Activated naive CD4-positive, alpha-beta T cell (primary cell): ENCODE measurements at regions not wholly inside any gene's neighbourhood (a gene's known extent, or its start where the extent isn't known, plus 50 kb on each side); places are given as distances from the start of the nearest gene placed in this dataset.
A peak's percentile ranks its signal among the peaks of the same experiment; 100 is the strongest.

ENCODE experiments used
- DNase-seq, 4 experiments: peaks; one replicate each; lab custom pipeline; 2025; lab: John Stamatoyannopoulos, UW

GRCh38 chr3:7793786-7794185 is 707.8 kb upstream of the LMCD1 start:
- no peak for DNase-seq

- DNase-seq: no peak
Observed at GRCh38 chr3:7798276-7798675, 703.3 kb upstream of the LMCD1 start.

GRCh38 chr3:7800006-7800780 is 701.4 kb upstream of the LMCD1 start:
- no peak for DNase-seq

GRCh38 chr3:7812490-7812889 is 689.1 kb upstream of the LMCD1 start:
- DNase-seq: no peak

GRCh38 chr3:7813365-7813764 is 688.3 kb upstream of the LMCD1 start:
- DNase-seq: no peak

- no peak for DNase-seq
Observed at GRCh38 chr3:7817239-7817638, 684.4 kb upstream of the LMCD1 start.

GRCh38 chr3:7820969-7821368 is 680.7 kb upstream of the LMCD1 start:
- DNase-seq: no peak

GRCh38 chr3:7821858-7822257 is 679.8 kb upstream of the LMCD1 start:
- DNase-seq: no peak

- no peak for DNase-seq
Observed at GRCh38 chr3:7841451-7841850, 660.2 kb upstream of the LMCD1 start.

- no peak for DNase-seq
Observed at GRCh38 chr3:7843441-7843840, 658.2 kb upstream of the LMCD1 start.

GRCh38 chr3:7847021-7847420 is 654.6 kb upstream of the LMCD1 start:
- DNase-seq: no peak

GRCh38 chr3:7847521-7847920 is 654.1 kb upstream of the LMCD1 start:
- DNase-seq: no peak

- no peak for DNase-seq
Observed at GRCh38 chr3:7854266-7854665, 647.4 kb upstream of the LMCD1 start.

- DNase-seq: no peak
Observed at GRCh38 chr3:7854721-7855120, 646.9 kb upstream of the LMCD1 start.

- no peak for DNase-seq
Observed at GRCh38 chr3:7865611-7866010, 636.0 kb upstream of the LMCD1 start.

GRCh38 chr3:7867587-7867986 is 634.0 kb upstream of the LMCD1 start:
- no peak for DNase-seq

GRCh38 chr3:7871003-7871560 is 630.5 kb upstream of the LMCD1 start:
- no peak for DNase-seq

- no peak for DNase-seq
Observed at GRCh38 chr3:7874116-7874515, 627.5 kb upstream of the LMCD1 start.

GRCh38 chr3:7875925-7876324 is 625.7 kb upstream of the LMCD1 start:
- no peak for DNase-seq

- peak in 2 of 4 experiments; percentile 4 for DNase-seq
Observed at GRCh38 chr3:7876741-7877297, 624.8 kb upstream of the LMCD1 start.

GRCh38 chr3:7877312-7877711 is 624.3 kb upstream of the LMCD1 start:
- DNase-seq: no peak

GRCh38 chr3:7879572-7879971 is 622.1 kb upstream of the LMCD1 start:
- DNase-seq: no peak

GRCh38 chr3:7881946-7882345 is 619.7 kb upstream of the LMCD1 start:
- DNase-seq: no peak

- no peak for DNase-seq
Observed at GRCh38 chr3:7897655-7898054, 604.0 kb upstream of the LMCD1 start.
